HCT116 (cell line): ENCODE measurements at regions not wholly inside any gene's neighbourhood (a gene's known extent, or its start where the extent isn't known, plus 50 kb on each side); places are given as distances from the start of the nearest gene placed in this dataset.

Source experiments
- ATAC-seq: fragments of 200-7000 bp; cut with Tn5 transposase; 2 replicates; pipeline ENCODE4 v1.9.1; 2020; ENCODE audit warnings: mild to moderate bottlenecking, moderate library complexity
- BruUV-seq: library from RNA; stranded (reverse); fragments of 400-500 nt; replicated peaks from 2 replicates; lab custom pipeline; 2021; lab: Mats Ljungman, UMichigan
- CTCF ChIA-PET: fragments of 300-600 bp; sonication (Branson Sonifier 250); formaldehyde crosslinking; loops from one replicate; lab custom pipeline; 2021; ENCODE audit warnings: antibody characterized with exemption; lab: Charles Lee
- POLR2A ChIA-PET: fragments of 300-600, 350-600 bp; sonication (Branson Sonifier 250); formaldehyde crosslinking; loops from one replicate; lab custom pipeline; 2021; ENCODE audit warnings: antibody characterized with exemption; lab: Charles Lee
- RAD21 ChIA-PET, 2 experiments: fragments of 300-600 bp; sonication (Branson Sonifier 250); formaldehyde crosslinking; loops; one replicate each; lab custom pipeline; 2023; ENCODE audit warnings: low total read pairs in 2 of 2; ENCODE audit not compliant: uncharacterized antibody in 2 of 2, unreplicated experiment in 2 of 2, low non-redundant PET in 1 of 2; lab: Charles Lee
- DNase-seq: peaks from one replicate; pipeline ENCODE4 v3.0.0-alpha.2; 2010; ENCODE audit warnings: low read depth, low spot score
- H2AFZ ChIP-seq: fragments of 200-600 bp; shearing (Covaris generic), sonication (generic); 2 replicates; pipeline ENCODE4 v1.6.1; 2017; ENCODE audit warnings: low read depth, mixed run types, mixed read lengths, antibody characterized with exemption, low read length; ENCODE audit not compliant: poor library complexity, severe bottlenecking
- H3K27ac ChIP-seq: 2 replicates; pipeline ENCODE4 v1.5.1; 2012; ENCODE audit warnings: low read depth, low read length
- H3K27me3 ChIP-seq: fragments of 200-600 bp; sonication (generic); 2 replicates; pipeline ENCODE4 v1.6.1; 2016; ENCODE audit warnings: mixed run types, low read length, mixed read lengths; ENCODE audit not compliant: insufficient read depth
- H3K36me3 ChIP-seq, 2 experiments: fragments of 200-500 bp in 1 of 2; fragments of 200-600 bp in 1 of 2; sonication (Bioruptor generic) in 1 of 2; sonication (generic) in 1 of 2; 2 replicates each; pipeline versions ENCODE4 v1.5.1 to v1.6.1; 2014 to 2016; ENCODE audit warnings: low read length in 2 of 2, inconsistent platforms in 1 of 2, mixed read lengths in 1 of 2, mixed run types in 1 of 2; ENCODE audit not compliant: insufficient read depth in 2 of 2, control insufficient read depth in 1 of 2
- H3K4me1 ChIP-seq, 2 experiments: fragments of 200-600 bp in 1 of 2; sonication (generic) in 1 of 2; 2 replicates each; pipeline versions ENCODE4 v1.5.1 to v1.6.1; 2012 to 2017; ENCODE audit warnings: low read length in 2 of 2, inconsistent platforms in 1 of 2, mild to moderate bottlenecking in 1 of 2, mixed read lengths in 1 of 2, mixed run types in 1 of 2, moderate library complexity in 1 of 2; ENCODE audit not compliant: insufficient read depth in 2 of 2, control insufficient read depth in 1 of 2
- H3K4me2 ChIP-seq: fragments of 200-600 bp; sonication (generic); 2 replicates; pipeline ENCODE4 v1.6.1; 2017; ENCODE audit warnings: mixed run types, low read length, mixed read lengths
- H3K4me3 ChIP-seq, 2 experiments: fragments of 200-600 bp in 1 of 2; sonication (generic) in 1 of 2; replicated peaks in 1 of 2; 2 replicates each; pipeline ENCODE4 v1.5.1; 2011 to 2016; ENCODE audit warnings: low read length in 2 of 2, control low read depth in 1 of 2, low read depth in 1 of 2, mild to moderate bottlenecking in 1 of 2, mixed read lengths in 1 of 2, mixed run types in 1 of 2
- H3K79me2 ChIP-seq: fragments of 200-600 bp; sonication (generic); 2 replicates; pipeline ENCODE4 v1.6.1; 2017; ENCODE audit warnings: mild to moderate bottlenecking, mixed run types, low read length, moderate library complexity, mixed read lengths; ENCODE audit not compliant: insufficient read depth
- H3K9ac ChIP-seq: fragments of 200-600 bp; sonication (generic); 2 replicates; pipeline ENCODE4 v1.6.1; 2016; ENCODE audit warnings: low read length, mixed read lengths
- H3K9me2 ChIP-seq: fragments of 200-600 bp; sonication (generic), shearing (Covaris generic); 2 replicates; pipeline ENCODE4 v1.6.1; 2017; ENCODE audit warnings: mixed run types, mild to moderate bottlenecking, moderate library complexity; ENCODE audit not compliant: insufficient read depth
- H3K9me3 ChIP-seq, 2 experiments: fragments of 200-500 bp in 1 of 2; fragments of 200-600 bp in 1 of 2; sonication (Bioruptor generic) in 1 of 2; sonication (generic) in 1 of 2; 2 replicates each; pipeline ENCODE4 v1.6.1; 2014 to 2017; ENCODE audit warnings: low read length in 2 of 2, mixed read lengths in 2 of 2, inconsistent platforms in 1 of 2, low read depth in 1 of 2, mild to moderate bottlenecking in 1 of 2, mixed run types in 1 of 2, moderate library complexity in 1 of 2; ENCODE audit not compliant: control insufficient read depth in 1 of 2, insufficient read depth in 1 of 2
- H4K20me1 ChIP-seq: fragments of 200-600 bp; sonication (generic), shearing (Covaris generic); 2 replicates; pipeline ENCODE4 v1.6.1; 2017; ENCODE audit warnings: mixed run types, mild to moderate bottlenecking, moderate library complexity; ENCODE audit not compliant: insufficient read depth
- CEBPB ChIP-seq: IDR thresholded peaks from 2 replicates; pipeline ENCODE4 v1.6.1; 2012; ENCODE audit warnings: low read depth
- EZH2phosphoT487 ChIP-seq: fragments of 200-600 bp; IDR thresholded peaks from 2 replicates; pipeline ENCODE4 v1.6.1; 2018; ENCODE audit warnings: antibody characterized with exemption, borderline replicate concordance
- POLR2AphosphoS5 ChIP-seq: IDR thresholded peaks from 2 replicates; pipeline ENCODE4 v1.6.1; 2011; ENCODE audit warnings: mild to moderate bottlenecking, low read depth, low read length, moderate library complexity
- RAD21 ChIP-seq: IDR thresholded peaks from 2 replicates; pipeline ENCODE4 v1.6.1; 2012; ENCODE audit warnings: low read depth, mild to moderate bottlenecking
- SIN3A ChIP-seq: IDR thresholded peaks from 2 replicates; pipeline ENCODE4 v1.6.1; 2012; ENCODE audit warnings: low read depth
- intact Hi-C: fragments of 100-400 bp; cut with micrococcal nuclease; formaldehyde crosslinking; loops from 2 replicates; pipeline ENCODE4 v1.10.0; 2022
- TF ChIP-seq, protein P1 (sequence below): IDR thresholded peaks from 2 replicates; pipeline ENCODE4 v1.6.1; 2011; ENCODE audit warnings: mild to moderate bottlenecking, low read length, moderate library complexity; ENCODE audit not compliant: insufficient replicate concordance; ENCODE audit errors: extremely low read depth
- TF ChIP-seq, protein P2 (sequence below): IDR thresholded peaks from 2 replicates; pipeline ENCODE4 v1.6.1; 2012; ENCODE audit warnings: low read depth

DNA sequence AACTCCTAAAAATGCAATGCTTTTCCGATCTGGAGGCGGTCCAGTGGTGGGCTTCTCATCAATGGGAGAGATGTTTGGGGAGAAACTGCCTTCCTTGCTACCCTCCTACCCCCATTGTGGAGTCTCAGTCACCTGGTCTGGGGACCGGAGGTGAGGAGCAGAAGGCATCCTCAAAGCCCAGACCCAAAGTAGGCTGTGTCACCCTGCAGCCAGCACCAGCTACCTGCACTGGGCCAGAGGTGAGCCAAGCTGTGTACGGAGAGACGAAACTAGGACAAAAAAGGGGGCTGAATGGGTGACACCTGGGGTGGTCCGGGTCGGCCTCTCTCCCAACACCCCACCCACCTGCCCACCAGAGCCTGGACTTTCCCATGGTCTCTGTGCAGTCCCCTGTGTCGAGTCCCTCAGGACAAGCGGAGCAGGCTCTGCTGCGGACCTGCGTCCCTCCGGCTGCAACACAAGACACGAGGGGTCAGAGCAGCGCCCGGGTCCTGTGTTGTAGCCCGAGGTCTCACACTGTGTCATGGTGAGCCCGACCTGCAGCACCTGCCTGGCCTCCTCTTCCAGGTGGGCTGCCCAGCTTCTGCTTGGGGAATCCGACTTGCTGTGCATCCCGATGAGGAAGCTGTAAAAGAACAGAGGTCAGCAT lies 68.0 kb upstream of the RMP24 start:
- no peak for ATAC-seq
- no TSS peak for BruUV-seq
- RAD21 ChIA-PET, result no interaction called here

More for the DNA sequence above, 68.0 kb upstream of the RMP24 start:
- POLR2A ChIA-PET, result no interaction called here
- Histone ChIP-seq H3K4me2 (no peak overlapping the region), H3K27ac (no peak overlapping the region), H4K20me1 (no peaks in the 10 kb centered on the region), H3K9me2 (no peaks in the 10 kb centered on the region), H2AFZ (no peak overlapping the region), H3K27me3 (no peaks in the 10 kb centered on the region), H3K9ac (no peak overlapping the region), H3K79me2 (no peaks in the 10 kb centered on the region), H3K4me1 (no peaks in the 10 kb centered on the region), H3K9me3 (no peaks in the 10 kb centered on the region), H3K36me3 (no peaks in the 10 kb centered on the region), H3K4me3 (no peak overlapping the region)
- intact Hi-C loops, result no loop called here
- CTCF ChIA-PET, result interaction anchor here (0.9 kb wide), 1 partner anchor 13 kb away, joined by 3 read pairs; no protein-coding TSS in a partner anchor
- TF ChIP-seq CEBPB (no peak), POLR2AphosphoS5 (no peak), SIN3A (no peak), EZH2phosphoT487 (no peak), RAD21 (no peak)
- TF ChIP-seq, protein P1, sequence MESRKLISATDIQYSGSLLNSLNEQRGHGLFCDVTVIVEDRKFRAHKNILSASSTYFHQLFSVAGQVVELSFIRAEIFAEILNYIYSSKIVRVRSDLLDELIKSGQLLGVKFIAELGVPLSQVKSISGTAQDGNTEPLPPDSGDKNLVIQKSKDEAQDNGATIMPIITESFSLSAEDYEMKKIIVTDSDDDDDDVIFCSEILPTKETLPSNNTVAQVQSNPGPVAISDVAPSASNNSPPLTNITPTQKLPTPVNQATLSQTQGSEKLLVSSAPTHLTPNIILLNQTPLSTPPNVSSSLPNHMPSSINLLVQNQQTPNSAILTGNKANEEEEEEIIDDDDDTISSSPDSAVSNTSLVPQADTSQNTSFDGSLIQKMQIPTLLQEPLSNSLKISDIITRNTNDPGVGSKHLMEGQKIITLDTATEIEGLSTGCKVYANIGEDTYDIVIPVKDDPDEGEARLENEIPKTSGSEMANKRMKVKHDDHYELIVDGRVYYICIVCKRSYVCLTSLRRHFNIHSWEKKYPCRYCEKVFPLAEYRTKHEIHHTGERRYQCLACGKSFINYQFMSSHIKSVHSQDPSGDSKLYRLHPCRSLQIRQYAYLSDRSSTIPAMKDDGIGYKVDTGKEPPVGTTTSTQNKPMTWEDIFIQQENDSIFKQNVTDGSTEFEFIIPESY, result no peak
- TF ChIP-seq, protein P2, sequence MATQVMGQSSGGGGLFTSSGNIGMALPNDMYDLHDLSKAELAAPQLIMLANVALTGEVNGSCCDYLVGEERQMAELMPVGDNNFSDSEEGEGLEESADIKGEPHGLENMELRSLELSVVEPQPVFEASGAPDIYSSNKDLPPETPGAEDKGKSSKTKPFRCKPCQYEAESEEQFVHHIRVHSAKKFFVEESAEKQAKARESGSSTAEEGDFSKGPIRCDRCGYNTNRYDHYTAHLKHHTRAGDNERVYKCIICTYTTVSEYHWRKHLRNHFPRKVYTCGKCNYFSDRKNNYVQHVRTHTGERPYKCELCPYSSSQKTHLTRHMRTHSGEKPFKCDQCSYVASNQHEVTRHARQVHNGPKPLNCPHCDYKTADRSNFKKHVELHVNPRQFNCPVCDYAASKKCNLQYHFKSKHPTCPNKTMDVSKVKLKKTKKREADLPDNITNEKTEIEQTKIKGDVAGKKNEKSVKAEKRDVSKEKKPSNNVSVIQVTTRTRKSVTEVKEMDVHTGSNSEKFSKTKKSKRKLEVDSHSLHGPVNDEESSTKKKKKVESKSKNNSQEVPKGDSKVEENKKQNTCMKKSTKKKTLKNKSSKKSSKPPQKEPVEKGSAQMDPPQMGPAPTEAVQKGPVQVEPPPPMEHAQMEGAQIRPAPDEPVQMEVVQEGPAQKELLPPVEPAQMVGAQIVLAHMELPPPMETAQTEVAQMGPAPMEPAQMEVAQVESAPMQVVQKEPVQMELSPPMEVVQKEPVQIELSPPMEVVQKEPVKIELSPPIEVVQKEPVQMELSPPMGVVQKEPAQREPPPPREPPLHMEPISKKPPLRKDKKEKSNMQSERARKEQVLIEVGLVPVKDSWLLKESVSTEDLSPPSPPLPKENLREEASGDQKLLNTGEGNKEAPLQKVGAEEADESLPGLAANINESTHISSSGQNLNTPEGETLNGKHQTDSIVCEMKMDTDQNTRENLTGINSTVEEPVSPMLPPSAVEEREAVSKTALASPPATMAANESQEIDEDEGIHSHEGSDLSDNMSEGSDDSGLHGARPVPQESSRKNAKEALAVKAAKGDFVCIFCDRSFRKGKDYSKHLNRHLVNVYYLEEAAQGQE, result no peak
- DNase-seq, result no peak
